Prostate gland (tissue), 2 donors: ENCODE measurements at regions not wholly inside any gene's neighbourhood (a gene's known extent, or its start where the extent isn't known, plus 50 kb on each side); places are given as distances from the start of the nearest gene placed in this dataset.

Experiments used
- DNase-seq: peaks from one replicate; pipeline ENCODE4 v3.0.0-alpha.2; 2019; ENCODE audit warnings: low spot score
- H3K27ac ChIP-seq, 2 donors: fragments of 200-600 bp; sonication (generic); 2 replicates each; pipeline ENCODE4 v1.5.1; 2017 to 2019
- H3K27me3 ChIP-seq: fragments of 200-600 bp; sonication (generic); replicated peaks from 2 replicates; pipeline ENCODE4 v1.5.1; 2019; ENCODE audit not compliant: insufficient read depth
- H3K36me3 ChIP-seq, 2 donors: fragments of 200-600 bp; sonication (generic); 1 replicate in 1 of 2; 2 replicates in 1 of 2; pipeline versions ENCODE4 v1.5.1 to v1.8.1; 2017 to 2019
- H3K4me1 ChIP-seq: fragments of 200-600 bp; sonication (generic); replicated peaks from 2 replicates; pipeline ENCODE4 v1.5.1; 2019
- H3K4me3 ChIP-seq, 2 donors: fragments of 200-600 bp; sonication (generic); 2 replicates each; pipeline ENCODE4 v1.5.1; 2017 to 2019
- H3K9me3 ChIP-seq: fragments of 200-600 bp; sonication (generic); 2 replicates; pipeline ENCODE4 v1.5.1; 2017
- CTCF ChIP-seq, 4 experiments: fragments of 200-600 bp in 2 of 4; fragments of 450-650 bp in 2 of 4; sonication (generic) in 2 of 4; IDR thresholded peaks; 1 replicate in 3 of 4; 2 replicates in 1 of 4; pipeline ENCODE4 v1.5.1; 2016 to 2019; ENCODE audit warnings: antibody characterized with exemption in 4 of 4, mild to moderate bottlenecking in 2 of 4, moderate library complexity in 2 of 4
- POLR2A ChIP-seq: fragments of 450-650 bp; IDR thresholded peaks from one replicate; pipeline ENCODE4 v1.6.1; 2016; ENCODE audit warnings: antibody characterized with exemption, mild to moderate bottlenecking
- POLR2AphosphoS5 ChIP-seq: sonication (generic); formaldehyde crosslinking; IDR thresholded peaks from one replicate; pipeline ENCODE4 v1.6.1; 2017; ENCODE audit warnings: antibody characterized with exemption
- WGBS: methylation state at CpG from one replicate; pipeline ENCODE4 v1.1.5; 2018; 5-methylcytosine and 5-hydroxymethylcytosine counted together
- intact Hi-C: fragments of 100-400 bp; cut with DNase I; formaldehyde crosslinking; loops from one replicate; pipeline ENCODE4 v1.14.2; 2022

- H3K4me1 ChIP-seq: no peaks in the 10 kb centered on the region
- H3K4me3 ChIP-seq: no peak overlapping the region
- no peaks in the 10 kb centered on the region for H3K36me3 ChIP-seq
- no peaks in the 10 kb centered on the region for H3K9me3 ChIP-seq
- no peak overlapping the region for H3K27ac ChIP-seq
- no peak for DNase-seq
- H3K27me3 ChIP-seq: no peaks in the 10 kb centered on the region
- 78% methylated on average over 2 of the region's 2 CpGs for WGBS
- TF ChIP-seq POLR2AphosphoS5: no peak
- TF ChIP-seq POLR2A: no peak
- no peak for TF ChIP-seq CTCF (IDR thresholded peaks at IDR 0.05)
- intact Hi-C loops: no loop called here
Measured at GRCh38 chrX:13372203-13372980, 52.5 kb upstream of the ATXN3L start.

GRCh38 chrX:13371186-13371585 lies 51.3 kb upstream of the ATXN3L start:
- H3K4me1 ChIP-seq: no peaks in the 10 kb centered on the region
- DNase-seq: no peak
- H3K9me3 ChIP-seq: no peaks in the 10 kb centered on the region
- H3K27ac ChIP-seq: no peak overlapping the region
- no peaks in the 10 kb centered on the region for H3K27me3 ChIP-seq
- H3K36me3 ChIP-seq: no peaks in the 10 kb centered on the region
- intact Hi-C loops: no loop called here
- TF ChIP-seq POLR2AphosphoS5: no peak
- no peak overlapping the region for H3K4me3 ChIP-seq

GRCh38 chrX:13370713-13371112 lies 50.9 kb upstream of the ATXN3L start:
- no peak for DNase-seq
- intact Hi-C loops: no loop called here
- H3K27me3 ChIP-seq: no peaks in the 10 kb centered on the region
- WGBS: 83% methylated on average over 1 of the region's 1 CpG
- no peaks in the 10 kb centered on the region for H3K4me1 ChIP-seq
- no peak overlapping the region for H3K27ac ChIP-seq
- no peaks in the 10 kb centered on the region for H3K9me3 ChIP-seq
- H3K36me3 ChIP-seq: no peaks in the 10 kb centered on the region
- TF ChIP-seq POLR2AphosphoS5 (no peak), CTCF (IDR thresholded peaks at IDR 0.05) (no peak), POLR2A (no peak)
- H3K4me3 ChIP-seq: no peak overlapping the region
